ENCODE measurements at regions not wholly inside any gene's neighbourhood (a gene's known extent, or its start where the extent isn't known, plus 50 kb on each side); places are given as distances from the start of the nearest gene placed in this dataset.
A peak's percentile ranks its signal among the peaks of the same experiment; 100 is the strongest.

- DNase-seq (ENCODE audit: low read depth, low spot score): no peak
- no peak overlapping the region for H3K4me3 ChIP-seq (ENCODE audit: low read length)
Observed at GRCh38 chr10:8990280-8990987, 935.9 kb downstream of the GATA3 start.

- DNase-seq (ENCODE audit: low read depth, low spot score): no peak
- H3K4me3 ChIP-seq (ENCODE audit: low read length): no peak overlapping the region
Observed at GRCh38 chr10:8992009-8992408, 937.5 kb downstream of the GATA3 start.

- no peak for DNase-seq (ENCODE audit: low read depth, low spot score)
Observed at GRCh38 chr10:8993864-8994263, 939.4 kb downstream of the GATA3 start.

GRCh38 chr10:8998751-8999150, 944.3 kb downstream of the GATA3 start:
- no peak for DNase-seq (ENCODE audit: low read depth, low spot score)

More at GRCh38 chr10:8993864-8994263, 939.4 kb downstream of the GATA3 start:
- no peak overlapping the region for H3K4me3 ChIP-seq (ENCODE audit: low read length)

GRCh38 chr10:9003122-9003521, 948.6 kb downstream of the GATA3 start:
- DNase-seq (ENCODE audit: low read depth, low spot score): no peak
- H3K4me3 ChIP-seq (ENCODE audit: low read length): no peak overlapping the region

More at GRCh38 chr10:8998751-8999150, 944.3 kb downstream of the GATA3 start:
- no peak overlapping the region for H3K4me3 ChIP-seq (ENCODE audit: low read length)

- H3K4me3 ChIP-seq (ENCODE audit: low read length): no peak overlapping the region
Observed at GRCh38 chr10:9004736-9005135, 950.2 kb downstream of the GATA3 start.

GRCh38 chr10:9009505-9009904, 955.0 kb downstream of the GATA3 start:
- no peak overlapping the region for H3K4me3 ChIP-seq (ENCODE audit: low read length)

More at GRCh38 chr10:9004736-9005135, 950.2 kb downstream of the GATA3 start:
- no peak for DNase-seq (ENCODE audit: low read depth, low spot score)

GRCh38 chr10:9010093-9010492, 955.6 kb downstream of the GATA3 start:
- H3K4me3 ChIP-seq (ENCODE audit: low read length): no peak overlapping the region
- DNase-seq (ENCODE audit: low read depth, low spot score): peak; percentile 79

More at GRCh38 chr10:9009505-9009904, 955.0 kb downstream of the GATA3 start:
- DNase-seq (ENCODE audit: low read depth, low spot score): no peak

GRCh38 chr10:9010931-9011670, 956.6 kb downstream of the GATA3 start:
- no peak for DNase-seq (ENCODE audit: low read depth, low spot score)
- no peak overlapping the region for H3K4me3 ChIP-seq (ENCODE audit: low read length)

- H3K4me3 ChIP-seq (ENCODE audit: low read length): no peak overlapping the region
- no peak for DNase-seq (ENCODE audit: low read depth, low spot score)
Observed at GRCh38 chr10:9012312-9012711, 957.8 kb downstream of the GATA3 start.

GRCh38 chr10:9015005-9015404, 960.5 kb downstream of the GATA3 start:
- DNase-seq (ENCODE audit: low read depth, low spot score): no peak
- H3K4me3 ChIP-seq (ENCODE audit: low read length): no peak overlapping the region

GRCh38 chr10:9015447-9015846, 961.0 kb downstream of the GATA3 start:
- DNase-seq (ENCODE audit: low read depth, low spot score): no peak
- H3K4me3 ChIP-seq (ENCODE audit: low read length): no peak overlapping the region

GRCh38 chr10:9016930-9017329, 962.4 kb downstream of the GATA3 start:
- no peak overlapping the region for H3K4me3 ChIP-seq (ENCODE audit: low read length)
- no peak for DNase-seq (ENCODE audit: low read depth, low spot score)

GRCh38 chr10:9018195-9019173, 964.0 kb downstream of the GATA3 start:
- no peak overlapping the region for H3K4me3 ChIP-seq (ENCODE audit: low read length)
- no peak for DNase-seq (ENCODE audit: low read depth, low spot score)

- DNase-seq (ENCODE audit: low read depth, low spot score): no peak
- H3K4me3 ChIP-seq (ENCODE audit: low read length): no peak overlapping the region
Observed at GRCh38 chr10:9023206-9023605, 968.7 kb downstream of the GATA3 start.

- H3K4me3 ChIP-seq (ENCODE audit: low read length): no peak overlapping the region
- DNase-seq (ENCODE audit: low read depth, low spot score): no peak
Observed at GRCh38 chr10:9024210-9024609, 969.7 kb downstream of the GATA3 start.

- DNase-seq (ENCODE audit: low read depth, low spot score): no peak
- no peak overlapping the region for H3K4me3 ChIP-seq (ENCODE audit: low read length)
Observed at GRCh38 chr10:9028231-9028630, 973.7 kb downstream of the GATA3 start.

GRCh38 chr10:9035355-9035754, 980.9 kb downstream of the GATA3 start:
- H3K4me3 ChIP-seq (ENCODE audit: low read length): no peak overlapping the region
- no peak for DNase-seq (ENCODE audit: low read depth, low spot score)

GRCh38 chr10:9036711-9037204, 982.3 kb downstream of the GATA3 start:
- DNase-seq (ENCODE audit: low read depth, low spot score): no peak
- no peak overlapping the region for H3K4me3 ChIP-seq (ENCODE audit: low read length)
